GM21619 (cell line): ENCODE measurements at regions not wholly inside any gene's neighbourhood (a gene's known extent, or its start where the extent isn't known, plus 50 kb on each side); places are given as distances from the start of the nearest gene placed in this dataset.
"Not testable (repeated sequence)": the region's sequence is repeated elsewhere in the genome, so short reads cannot be mapped to it uniquely, and the experiment has no call there.

Source experiments
- ATAC-seq: cut with Tn5 transposase; IDR thresholded peaks from one replicate; pipeline ENCODE4 v1.9.1; 2021; ENCODE audit not compliant: unreplicated experiment

DNA sequence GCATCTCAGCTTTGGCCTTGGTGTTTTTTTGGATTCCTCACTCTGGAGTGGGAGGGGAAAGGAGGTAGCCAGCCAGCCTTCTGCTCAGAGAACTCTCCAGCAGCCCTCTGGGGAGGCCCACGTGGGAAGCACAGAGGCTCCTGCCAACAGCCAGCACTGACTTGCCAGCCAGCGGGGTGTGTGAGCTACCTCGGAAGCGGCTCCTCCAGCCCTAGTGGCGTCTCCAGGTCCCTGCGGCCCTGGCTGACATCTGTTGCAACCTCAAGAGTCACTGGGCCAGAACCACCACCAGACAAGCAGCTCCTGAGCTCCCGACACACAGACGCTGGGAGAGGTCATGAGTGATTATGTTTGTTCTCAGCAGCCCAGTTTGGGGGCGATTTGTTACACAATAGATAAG, 180.2 kb upstream of the FZD8 start:
- ATAC-seq, result no peak

DNA sequence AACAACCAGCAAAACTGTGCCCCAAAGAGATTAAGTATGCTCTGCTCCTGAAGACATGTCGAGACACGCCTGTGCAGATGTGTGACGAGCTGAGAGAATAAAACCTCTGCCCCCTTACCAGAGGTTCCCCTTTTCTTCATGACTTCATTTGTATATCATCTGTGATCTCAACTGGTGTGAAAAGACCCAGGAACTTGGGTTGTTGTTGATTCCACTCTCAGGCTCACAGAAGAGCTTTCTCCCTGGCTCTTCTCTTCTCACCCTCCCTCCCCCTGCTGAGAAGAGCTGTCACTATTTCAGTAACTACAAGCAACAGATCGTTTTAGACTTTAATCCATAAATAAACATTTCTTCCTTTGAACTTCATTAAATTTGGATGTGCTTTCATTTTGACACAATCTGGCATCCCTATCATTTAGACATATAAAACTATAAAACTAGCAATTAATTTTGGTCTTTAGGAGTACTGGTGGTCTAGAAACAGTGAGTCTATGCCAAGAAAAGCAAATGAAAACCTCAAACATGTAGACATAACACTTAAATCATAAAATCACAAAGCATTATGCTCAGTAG, 179.3 kb upstream of the FZD8 start:
- ATAC-seq, result no peak

GRCh38 chr10:35819736-35820135, 177.6 kb upstream of the FZD8 start:
- no peak for ATAC-seq

DNA sequence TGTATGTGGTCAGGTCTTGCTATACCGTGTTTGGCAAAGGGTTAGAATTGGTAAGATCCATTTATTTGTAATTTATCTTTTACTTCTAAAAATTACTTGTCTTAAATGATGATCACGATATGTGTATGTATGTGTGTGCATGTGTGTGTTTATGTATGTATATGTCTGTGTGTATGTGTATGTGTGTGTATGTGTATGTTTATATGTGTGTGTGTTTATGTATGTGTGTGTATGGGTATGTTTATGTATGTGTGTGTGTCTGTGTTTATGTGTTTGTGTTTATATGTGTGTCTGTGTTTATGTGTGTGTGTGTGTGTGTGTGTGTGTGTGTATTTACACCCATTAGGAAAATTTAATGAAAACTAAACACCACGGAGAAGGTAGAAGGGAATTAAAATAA, 176.9 kb upstream of the FZD8 start:
- ATAC-seq, result no peak

DNA sequence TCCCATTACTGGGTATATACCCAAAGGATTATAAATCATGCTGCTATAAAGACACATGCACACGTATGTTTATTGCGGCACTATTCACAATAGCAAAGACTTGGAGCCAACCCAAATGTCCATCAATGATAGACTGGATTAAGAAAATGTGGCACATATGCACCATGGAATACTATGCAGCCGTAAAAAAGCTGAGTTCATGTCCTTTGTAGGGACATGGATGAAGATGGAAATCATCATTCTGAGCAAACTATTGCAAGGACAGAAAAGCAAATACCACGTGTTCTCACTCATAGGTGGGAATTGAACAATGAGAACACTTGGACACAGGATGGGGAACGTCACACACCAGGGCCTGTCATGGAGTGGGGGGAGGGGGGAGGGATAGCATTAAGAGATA, 175.0 kb upstream of the FZD8 start:
- not testable (repeated sequence) for ATAC-seq

- ATAC-seq, result no peak
Observed at GRCh38 chr10:35813219-35813618, 171.1 kb upstream of the FZD8 start.

DNA sequence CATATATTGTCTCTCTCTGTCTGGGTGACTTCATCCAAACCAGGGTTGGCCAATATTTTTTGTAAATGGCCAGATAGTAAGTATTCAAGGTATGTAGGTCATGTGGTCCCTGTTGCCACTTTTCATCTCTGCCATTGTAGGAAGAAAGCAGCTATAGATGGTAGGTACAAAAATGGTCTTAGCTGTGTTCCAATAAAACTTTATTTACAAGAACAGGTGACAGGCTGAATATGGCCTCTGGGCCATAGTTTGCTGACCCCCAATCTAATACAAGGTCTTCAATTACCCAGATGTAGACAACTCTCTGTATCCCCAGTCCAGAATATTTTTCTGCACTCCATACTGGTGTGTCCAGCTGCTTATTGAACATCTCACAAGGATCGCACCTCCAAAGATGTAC, 166.2 kb upstream of the FZD8 start:
- ATAC-seq, result no peak

- no peak for ATAC-seq
Observed at GRCh38 chr10:35803046-35803445, 160.9 kb upstream of the FZD8 start.

DNA sequence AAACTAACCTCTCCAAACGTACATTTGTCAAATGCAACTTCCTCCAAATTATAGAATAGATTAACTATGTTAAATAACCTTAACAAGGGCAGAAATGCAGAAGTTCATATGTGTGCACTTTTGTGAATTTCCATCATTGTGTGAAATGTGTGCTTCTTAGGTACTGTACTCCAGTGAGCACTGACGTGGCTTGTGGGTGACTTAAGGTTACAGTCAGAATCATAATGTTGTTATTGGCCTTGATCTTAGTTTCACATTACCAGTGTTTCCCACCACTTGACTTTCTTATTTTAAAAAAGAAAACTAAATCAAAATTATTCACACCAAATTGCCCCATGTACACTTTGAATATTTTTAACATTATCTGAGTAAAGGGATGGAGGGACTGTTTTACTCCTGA, 155.1 kb upstream of the FZD8 start:
- ATAC-seq, result no peak

DNA sequence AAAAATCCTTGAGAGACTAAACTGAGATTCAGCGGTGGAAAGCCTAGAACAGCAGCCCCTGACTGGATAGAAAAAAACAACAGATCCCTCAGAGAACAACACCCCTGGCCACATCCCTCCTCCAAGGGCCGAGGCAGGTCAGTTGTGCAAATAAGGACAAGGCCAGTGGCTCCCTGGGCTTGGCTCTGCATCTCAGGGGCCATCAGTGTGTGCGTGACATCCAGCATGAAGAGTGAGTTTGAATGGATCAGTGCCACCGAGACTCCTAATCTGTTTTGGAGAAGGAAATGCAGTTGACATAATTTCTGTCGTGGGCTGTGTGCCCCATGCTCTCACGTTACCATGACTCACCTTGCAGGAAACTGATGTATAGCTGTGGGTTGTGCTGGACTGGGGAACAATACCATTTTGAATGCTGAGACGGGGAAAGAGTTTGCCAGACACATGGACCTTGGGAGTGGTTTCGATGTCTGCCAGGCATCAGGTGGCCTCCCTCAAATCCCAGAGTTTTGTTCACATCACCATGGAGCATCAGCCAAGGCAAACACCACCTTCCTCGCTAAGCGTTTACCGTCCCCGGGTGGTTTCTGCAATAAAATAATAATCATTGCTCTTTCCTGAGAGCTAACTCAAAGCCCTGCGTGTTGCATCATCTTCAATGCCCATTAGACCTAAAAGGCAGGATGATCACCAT, 153.2 kb upstream of the FZD8 start:
- ATAC-seq, result no peak

DNA sequence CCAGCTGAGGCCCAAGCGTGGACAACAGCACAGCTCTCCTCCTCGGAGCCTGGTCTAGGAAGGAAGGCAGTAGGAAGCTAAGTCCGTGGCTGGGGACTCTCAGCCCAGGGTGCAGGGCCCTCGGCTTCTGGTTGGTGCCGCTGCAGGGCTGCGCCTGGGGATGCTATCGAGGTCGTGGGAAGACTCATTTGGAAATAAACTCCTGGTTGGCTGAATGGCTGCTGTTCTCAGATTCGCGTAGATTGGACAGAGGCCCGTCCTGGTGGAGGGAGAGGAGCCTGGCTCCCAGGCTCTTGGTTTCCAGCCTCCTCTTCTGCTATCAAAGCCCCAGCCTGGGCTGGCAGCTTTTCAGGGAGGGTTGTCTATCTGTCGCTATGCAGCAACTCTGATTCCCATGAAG, 152.6 kb upstream of the FZD8 start:
- ATAC-seq, result no peak

DNA sequence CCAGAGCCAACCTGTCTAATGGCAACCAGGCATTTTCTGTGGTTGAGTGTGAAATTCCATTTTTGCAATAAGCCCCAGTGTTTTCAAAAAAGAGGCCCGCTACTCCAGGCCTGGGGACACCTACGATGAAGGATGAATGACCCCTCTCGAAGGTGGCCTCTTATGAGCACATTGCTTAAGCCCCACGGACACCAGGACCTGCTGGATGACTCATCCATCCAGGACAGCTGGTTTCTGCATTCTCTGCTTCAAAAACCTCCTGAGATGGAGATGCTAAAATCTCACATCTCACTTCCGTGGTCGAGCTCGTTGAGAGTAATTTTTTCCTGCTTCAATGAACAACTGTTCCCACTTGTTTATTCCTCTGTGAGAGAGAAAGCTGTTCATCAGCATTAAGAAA, 150.2 kb upstream of the FZD8 start:
- ATAC-seq, result no peak

GRCh38 chr10:35789996-35790395, 147.9 kb upstream of the FZD8 start:
- ATAC-seq, result no peak

DNA sequence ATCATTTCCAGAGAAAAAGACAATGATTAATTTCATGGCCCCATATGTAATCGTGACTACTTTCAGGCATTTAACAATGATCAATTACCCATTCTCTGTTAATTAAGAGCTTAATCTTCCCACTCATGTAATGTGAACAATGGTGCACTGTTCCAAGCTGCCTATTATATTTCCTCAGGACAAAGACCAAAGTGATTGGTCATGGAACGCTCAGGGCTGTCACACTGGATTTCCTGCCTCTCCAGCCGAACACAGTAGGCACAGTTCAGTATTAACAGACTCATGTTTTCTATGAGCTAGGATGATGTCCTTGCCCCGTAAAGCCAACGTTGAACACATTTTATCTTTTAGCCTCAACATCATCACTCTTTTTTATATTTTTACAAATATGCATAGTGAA, 142.7 kb upstream of the FZD8 start:
- no peak for ATAC-seq

GRCh38 chr10:35783305-35783838, 141.3 kb upstream of the FZD8 start:
- ATAC-seq, result no peak

DNA sequence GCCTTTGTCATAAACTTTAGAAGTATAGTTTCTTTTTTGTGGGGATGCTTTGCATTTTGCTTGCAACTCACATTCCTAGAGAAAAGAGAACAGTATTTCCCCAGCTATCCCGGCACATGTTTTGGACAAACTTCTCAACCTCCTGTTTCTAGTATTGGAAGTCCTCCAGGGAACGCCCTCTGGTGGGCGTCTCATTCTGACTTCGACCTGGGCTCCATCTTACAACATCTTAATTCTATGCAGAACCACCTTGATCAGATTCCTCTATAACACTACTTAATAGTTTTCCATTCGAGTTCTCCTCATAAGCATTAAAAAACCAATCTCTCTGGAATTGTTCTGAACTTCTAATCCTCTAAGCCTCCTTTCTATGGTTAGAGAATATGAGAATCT, 139.5 kb upstream of the FZD8 start:
- ATAC-seq, result no peak

DNA sequence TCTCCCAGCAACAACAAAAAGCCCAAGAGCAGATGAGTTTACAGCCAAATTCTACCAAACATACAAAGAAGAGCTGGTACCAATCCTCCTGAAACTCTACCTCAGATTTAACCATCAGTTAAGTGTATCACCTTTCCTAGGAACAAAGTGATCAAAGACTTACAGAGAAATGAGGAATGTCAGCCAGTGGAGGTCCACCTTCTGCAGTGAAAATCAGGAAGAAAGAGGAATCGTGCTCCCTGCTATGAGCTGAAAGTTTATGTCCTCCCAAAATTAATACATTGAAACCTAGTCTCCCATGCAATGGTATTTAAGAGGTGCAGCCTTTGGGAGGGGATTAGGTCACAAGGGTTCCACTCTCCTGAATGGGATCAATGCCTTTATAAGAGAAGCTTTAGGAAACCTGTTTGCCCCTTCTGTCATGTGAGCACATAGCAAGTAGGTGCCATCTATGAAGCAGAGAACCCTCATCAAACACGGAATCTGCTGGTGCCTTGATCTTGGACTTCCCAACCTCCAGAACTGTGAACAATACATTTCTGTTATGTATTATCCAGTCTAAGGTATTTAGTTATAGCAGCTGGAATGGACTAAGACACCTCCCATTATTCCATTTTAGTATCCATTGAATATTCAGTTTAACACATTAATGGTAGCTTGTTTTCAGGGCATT, 139.0 kb upstream of the FZD8 start:
- no peak for ATAC-seq

DNA sequence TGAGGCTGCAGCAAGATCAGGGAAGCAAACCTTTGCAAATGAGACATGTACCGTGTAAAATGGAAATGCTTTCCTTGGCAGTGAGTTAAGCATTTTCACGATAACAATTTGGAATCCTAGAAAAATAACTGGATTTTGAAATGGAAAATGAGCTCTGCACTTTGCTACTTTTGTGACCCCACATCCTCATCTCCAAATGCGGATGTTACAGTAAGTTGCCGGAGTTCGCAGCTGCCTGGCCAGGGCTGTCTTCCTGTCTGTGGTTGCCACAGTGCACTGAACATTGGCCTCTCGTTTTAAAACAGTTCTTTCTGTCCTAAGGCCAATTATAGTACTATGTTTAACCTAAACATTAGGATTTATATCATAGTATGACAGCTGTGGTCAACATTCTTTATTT, 136.2 kb upstream of the FZD8 start:
- ATAC-seq, result peak; percentile 68

DNA sequence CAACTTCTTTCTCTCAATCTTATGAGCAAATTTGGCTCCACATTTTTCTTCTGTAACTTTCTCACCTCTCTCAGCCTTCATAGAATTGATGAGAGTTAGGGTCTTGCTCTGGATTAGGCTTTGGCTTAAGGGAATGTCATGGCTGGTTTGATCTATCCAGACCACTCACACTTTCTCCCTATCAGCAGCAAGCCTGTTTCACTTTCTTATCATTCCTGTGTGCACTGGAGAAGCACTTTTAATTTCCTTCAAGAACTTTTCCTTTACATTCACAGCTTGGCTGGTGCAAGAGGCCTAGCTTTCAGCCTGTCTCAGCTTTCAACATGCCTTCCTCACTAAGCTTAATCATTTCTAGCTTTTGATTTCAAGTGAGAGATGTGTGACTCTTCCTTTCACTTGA, 134.5 kb upstream of the FZD8 start:
- ATAC-seq, result not testable (repeated sequence)

DNA sequence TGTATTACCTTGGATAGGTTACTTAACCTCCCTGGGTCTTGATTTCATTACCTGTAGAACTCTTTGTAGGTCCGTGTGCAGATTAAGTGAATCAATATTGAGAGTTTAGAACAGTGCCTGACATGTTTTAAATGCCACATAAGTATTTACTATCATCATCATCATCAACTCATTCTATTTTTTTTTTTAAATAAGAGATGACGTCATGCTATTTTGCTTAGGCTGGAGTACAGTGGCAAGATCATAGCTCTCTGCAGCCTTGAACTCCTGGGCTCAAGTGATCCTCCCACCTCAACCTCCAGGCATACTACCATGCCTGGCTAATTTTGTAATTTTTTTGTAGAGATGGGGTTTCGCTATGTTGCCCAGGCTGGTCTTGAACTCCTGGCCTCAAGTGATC, 132.0 kb upstream of the FZD8 start:
- no peak for ATAC-seq

DNA sequence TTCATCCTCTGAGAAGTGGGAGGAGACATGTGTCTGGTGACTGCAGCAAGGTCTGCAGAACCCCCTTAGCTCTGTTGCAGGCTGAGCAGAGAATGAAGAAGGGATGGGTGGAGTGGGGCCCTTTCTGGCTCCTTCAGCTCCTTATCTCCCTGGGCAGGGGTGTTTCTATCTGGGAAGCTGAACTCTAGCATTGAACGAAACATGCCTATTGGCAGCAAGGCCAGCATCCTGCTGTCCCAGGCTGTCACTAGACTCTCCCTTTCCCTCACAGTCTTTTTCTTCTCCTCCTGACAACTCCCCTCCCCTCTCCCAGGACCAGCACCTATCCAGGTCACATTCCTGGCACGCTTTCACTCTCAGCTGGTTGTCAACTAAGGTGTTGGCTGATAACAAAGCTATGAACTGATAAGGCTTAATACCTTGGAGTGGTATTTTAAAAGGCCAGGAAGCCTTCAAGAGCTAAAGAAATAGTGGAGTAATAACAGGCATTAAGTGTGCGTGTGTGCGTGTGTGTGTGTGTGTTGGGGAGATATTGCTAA, 128.8 kb upstream of the FZD8 start:
- ATAC-seq, result no peak

GRCh38 chr10:35769795-35770194, 127.7 kb upstream of the FZD8 start:
- no peak for ATAC-seq
